ENCODE measurements at regions not wholly inside any gene's neighbourhood (a gene's known extent, or its start where the extent isn't known, plus 50 kb on each side); places are given as distances from the start of the nearest gene placed in this dataset.

DNA sequence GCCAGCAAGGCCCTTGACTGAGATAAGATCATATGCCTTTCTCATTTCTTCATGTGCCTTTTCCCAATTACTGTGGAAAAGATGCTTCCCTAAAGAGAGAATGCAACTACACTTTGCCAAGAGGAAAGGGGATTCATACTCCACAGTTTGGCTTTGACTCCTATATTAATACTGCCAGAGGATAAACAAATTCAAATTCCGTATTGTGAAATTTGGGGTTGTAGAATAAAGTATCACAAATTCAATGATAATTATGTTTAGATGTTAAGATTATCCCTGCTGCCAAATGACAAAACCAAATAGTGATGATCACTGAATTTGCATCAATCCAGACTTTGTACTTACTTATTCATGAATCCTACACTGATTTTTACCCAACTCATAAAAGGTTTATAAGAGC lies 88.5 kb upstream of the MNS1 start:
- TF ChIP-seq, protein P1, sequence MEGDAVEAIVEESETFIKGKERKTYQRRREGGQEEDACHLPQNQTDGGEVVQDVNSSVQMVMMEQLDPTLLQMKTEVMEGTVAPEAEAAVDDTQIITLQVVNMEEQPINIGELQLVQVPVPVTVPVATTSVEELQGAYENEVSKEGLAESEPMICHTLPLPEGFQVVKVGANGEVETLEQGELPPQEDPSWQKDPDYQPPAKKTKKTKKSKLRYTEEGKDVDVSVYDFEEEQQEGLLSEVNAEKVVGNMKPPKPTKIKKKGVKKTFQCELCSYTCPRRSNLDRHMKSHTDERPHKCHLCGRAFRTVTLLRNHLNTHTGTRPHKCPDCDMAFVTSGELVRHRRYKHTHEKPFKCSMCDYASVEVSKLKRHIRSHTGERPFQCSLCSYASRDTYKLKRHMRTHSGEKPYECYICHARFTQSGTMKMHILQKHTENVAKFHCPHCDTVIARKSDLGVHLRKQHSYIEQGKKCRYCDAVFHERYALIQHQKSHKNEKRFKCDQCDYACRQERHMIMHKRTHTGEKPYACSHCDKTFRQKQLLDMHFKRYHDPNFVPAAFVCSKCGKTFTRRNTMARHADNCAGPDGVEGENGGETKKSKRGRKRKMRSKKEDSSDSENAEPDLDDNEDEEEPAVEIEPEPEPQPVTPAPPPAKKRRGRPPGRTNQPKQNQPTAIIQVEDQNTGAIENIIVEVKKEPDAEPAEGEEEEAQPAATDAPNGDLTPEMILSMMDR (conservative IDR thresholded peaks at IDR 0.05 in 1 of 2, IDR thresholded peaks at IDR 0.05 in 1 of 2; ENCODE audit: extremely low read depth in 1 of 2, insufficient read depth in 1 of 2, low read depth in 1 of 2, low read length in 2 of 2) = no peak
- no peak for TF ChIP-seq EZH2 (IDR thresholded peaks at IDR 0.05; ENCODE audit: borderline replicate concordance, low read length)
